Vagina (tissue), 2 donors: ENCODE measurements at regions not wholly inside any gene's neighbourhood (a gene's known extent, or its start where the extent isn't known, plus 50 kb on each side); places are given as distances from the start of the nearest gene placed in this dataset.

Experiments used
- CTCF ChIP-seq, 3 experiments: fragments of 450-650 bp in 2 of 3; fragments of 200-600 bp in 1 of 3; sonication (generic) in 1 of 3; IDR thresholded peaks; one replicate each; pipeline ENCODE4 v1.5.1; 2017 to 2019; ENCODE audit warnings: antibody characterized with exemption in 3 of 3, mild to moderate bottlenecking in 2 of 3, moderate library complexity in 2 of 3
- POLR2AphosphoS5 ChIP-seq, 2 donors: sonication (generic); formaldehyde crosslinking; IDR thresholded peaks; one replicate each; pipeline ENCODE4 v1.9.0; 2017; ENCODE audit warnings: antibody characterized with exemption in 2 of 2, mild to moderate bottlenecking in 2 of 2, low read depth in 1 of 2; ENCODE audit not compliant: insufficient read depth in 1 of 2

GRCh38 chr3:10702961-10703740, 112.9 kb upstream of the SLC6A11 start:
- TF ChIP-seq CTCF (IDR thresholded peaks at IDR 0.05) (no peak), POLR2AphosphoS5 (IDR thresholded peaks at IDR 0.05; ENCODE audit: insufficient read depth in 1 of 2, low read depth in 1 of 2) (no peak)
